Lung (tissue), 11 donors: ENCODE measurements at regions not wholly inside any gene's neighbourhood (a gene's known extent, or its start where the extent isn't known, plus 50 kb on each side); places are given as distances from the start of the nearest gene placed in this dataset.
A peak's percentile ranks its signal among the peaks of the same experiment; 100 is the strongest.

ENCODE experiments used
- ATAC-seq: fragments of 200-7000 bp; cut with Tn5 transposase; one replicate; pipeline ENCODE4 v1.9.1; 2020; ENCODE audit warnings: moderate number of reproducible peaks; ENCODE audit not compliant: insufficient read depth, low FRiP score
- DNase-seq, 3 donors: peaks; one replicate each; pipeline ENCODE4 v3.0.0-alpha.2; 2013 to 2017
- H3K27ac ChIP-seq, 2 donors: one replicate each; pipeline ENCODE4 v1.5.1; 2013; ENCODE audit warnings: mild to moderate bottlenecking in 2 of 2, moderate library complexity in 2 of 2, control low read depth in 1 of 2, inconsistent platforms in 1 of 2, low read depth in 1 of 2, low read length in 1 of 2
- H3K27me3 ChIP-seq, 3 donors: one replicate each; pipeline ENCODE4 v1.5.1; 2013; ENCODE audit warnings: low read length in 2 of 3; ENCODE audit not compliant: control insufficient read depth in 3 of 3, insufficient read depth in 3 of 3
- H3K36me3 ChIP-seq, 4 donors: one replicate each; pipeline ENCODE4 v1.5.1; 2013; ENCODE audit warnings: low read length in 4 of 4, mild to moderate bottlenecking in 1 of 4, moderate library complexity in 1 of 4; ENCODE audit not compliant: control insufficient read depth in 4 of 4, insufficient read depth in 4 of 4
- H3K4me1 ChIP-seq, 5 donors: one replicate each; pipeline ENCODE4 v1.5.1; 2013; ENCODE audit warnings: low read length in 5 of 5, mild to moderate bottlenecking in 2 of 5, moderate library complexity in 1 of 5; ENCODE audit not compliant: control insufficient read depth in 5 of 5, insufficient read depth in 5 of 5
- H3K4me3 ChIP-seq: one replicate; pipeline ENCODE4 v1.5.1; 2013; ENCODE audit warnings: mild to moderate bottlenecking, control low read depth, moderate library complexity
- H3K9ac ChIP-seq, 2 donors: one replicate each; pipeline ENCODE4 v1.5.1; 2013; ENCODE audit warnings: low read length in 2 of 2, control low read depth in 1 of 2; ENCODE audit not compliant: insufficient read depth in 1 of 2
- H3K9me3 ChIP-seq, 4 donors: one replicate each; pipeline ENCODE4 v1.5.1; 2013; ENCODE audit warnings: low read length in 3 of 4, mild to moderate bottlenecking in 1 of 4, moderate library complexity in 1 of 4; ENCODE audit not compliant: control insufficient read depth in 4 of 4, insufficient read depth in 3 of 4
- CTCF ChIP-seq: IDR thresholded peaks from 2 replicates; pipeline ENCODE4 v1.5.1; 2012; ENCODE audit warnings: mild to moderate bottlenecking; ENCODE audit errors: control extremely low read depth, extremely low read depth
- WGBS, 2 donors: extraction: QIAGEN DNeasy Blood & Tissue Kit; methylation state at CpG; one replicate each; pipeline ENCODE4 v1.1.7; 2013; 5-methylcytosine and 5-hydroxymethylcytosine counted together
- donor health status: control.
- donor health status: control.
- donor health status: Bipolar disorder and iron deficiency.
- donor health status: healthy.
- donor health status: DM: yes; HTN: yes; CAD: no.

- no peak overlapping the region for H3K4me3 ChIP-seq
- H3K9me3 ChIP-seq, result peaks cover 0 to 2% (median 0%) of the 10 kb centered on the region in 4 donors
- H3K27ac ChIP-seq, result no peak overlapping the region
- no peak for TF ChIP-seq CTCF
- no peaks in the 10 kb centered on the region for H3K36me3 ChIP-seq
- H3K9ac ChIP-seq, result no peak overlapping the region
- no peak for ATAC-seq
- 3 to 5% methylated on average over 15 of the region's 15 CpGs for WGBS, 2 donors
- no peak for DNase-seq
- H3K4me1 ChIP-seq, result peaks cover 0 to 30% (median 0%) of the 10 kb centered on the region in 5 donors
- H3K27me3 ChIP-seq, result peaks cover 0 to 35% (median 21%) of the 10 kb centered on the region in 3 donors
Measured at GRCh38 chr11:69985331-69985640, 92.8 kb upstream of the ANO1 start.

DNA sequence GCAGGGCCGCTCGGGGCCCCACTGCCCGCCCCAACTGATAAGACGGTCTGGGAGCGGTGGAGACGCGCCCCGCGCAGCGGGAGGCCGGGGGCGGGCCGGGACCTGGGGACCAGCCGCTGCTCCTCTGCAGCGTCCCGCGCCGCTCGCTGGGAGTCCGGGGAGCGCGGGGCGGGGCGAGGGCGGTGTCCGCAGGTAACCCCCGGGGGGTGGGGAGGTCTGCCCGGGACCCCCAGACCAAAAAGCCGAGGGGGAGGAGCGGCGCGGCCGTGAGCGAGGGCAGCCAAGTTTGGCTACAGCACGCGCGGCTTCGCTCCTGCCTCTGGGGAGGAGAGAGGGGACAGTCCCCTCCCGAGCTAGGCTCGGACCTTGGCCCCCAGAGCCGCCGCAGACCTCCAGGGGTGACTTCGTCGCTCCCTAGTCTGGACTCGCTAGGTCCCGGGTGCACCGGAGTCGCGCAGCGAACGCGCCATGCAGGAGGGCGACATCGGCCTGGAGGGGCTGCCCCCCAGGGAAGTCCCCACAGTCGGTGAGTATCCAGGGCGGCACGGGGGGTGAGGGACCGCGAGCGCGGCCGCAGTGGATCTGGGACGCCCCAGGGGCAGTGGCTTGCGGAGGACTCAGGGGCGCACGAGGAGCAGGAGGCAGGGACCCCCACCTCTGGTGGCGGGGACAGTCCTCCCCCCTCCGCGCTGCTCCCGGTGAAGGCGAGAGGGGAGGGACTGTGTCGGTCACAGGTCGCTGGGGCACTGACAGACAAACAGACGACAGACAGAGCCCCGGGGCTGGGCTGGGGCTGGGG is 92.3 kb upstream of the ANO1 start:
- H3K27me3 ChIP-seq, result peaks cover 0 to 35% (median 21%) of the 10 kb centered on the region in 3 donors
- no peaks in the 10 kb centered on the region for H3K36me3 ChIP-seq
- no peak for DNase-seq
- no peak for ATAC-seq
- H3K4me3 ChIP-seq, result peak overlapping the region; percentile 3
- H3K9me3 ChIP-seq, result peaks cover 0 to 2% (median 0%) of the 10 kb centered on the region in 4 donors
- H3K27ac ChIP-seq, result no peak overlapping the region
- no peak overlapping the region for H3K9ac ChIP-seq
- no peak for TF ChIP-seq CTCF
- peaks cover 0 to 30% (median 0%) of the 10 kb centered on the region in 5 donors for H3K4me1 ChIP-seq
- WGBS, 2 donors, result 4% methylated on average over 48 to 75 of the region's 75 CpGs

DNA sequence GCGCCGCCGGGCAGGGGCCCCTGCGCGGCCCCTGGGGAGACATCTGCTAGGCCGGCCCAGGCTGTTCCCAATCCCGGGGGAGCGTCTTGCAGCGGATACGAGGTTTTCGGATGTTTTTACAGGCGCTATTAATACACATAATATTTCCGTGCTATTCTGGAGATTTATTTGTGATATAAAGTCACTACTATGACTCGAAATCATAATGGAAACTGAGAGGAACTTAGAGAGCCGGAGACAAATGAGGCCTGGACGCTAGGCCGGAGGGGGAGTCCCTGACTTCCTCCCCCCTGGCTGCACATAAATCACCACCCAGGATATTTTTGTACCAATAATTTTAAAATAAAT is 91.7 kb upstream of the ANO1 start:
- Histone ChIP-seq H3K27me3 (peaks cover 0 to 35% (median 21%) of the 10 kb centered on the region in 3 donors), H3K36me3 (no peaks in the 10 kb centered on the region), H3K27ac (no peak overlapping the region), H3K4me3 (no peak overlapping the region), H3K9ac (no peak overlapping the region), H3K9me3 (peaks cover 0 to 2% (median 0%) of the 10 kb centered on the region in 4 donors), H3K4me1 (peaks cover 0 to 28% (median 0%) of the 10 kb centered on the region in 5 donors)
- TF ChIP-seq CTCF, result no peak
- ATAC-seq, result no peak
- WGBS, 2 donors, result 20 to 25% methylated on average over 17 of the region's 17 CpGs
- DNase-seq, result no peak
